GM18511 (cell line): ENCODE measurements at regions not wholly inside any gene's neighbourhood (a gene's known extent, or its start where the extent isn't known, plus 50 kb on each side); places are given as distances from the start of the nearest gene placed in this dataset.

Source experiments
- ATAC-seq: cut with Tn5 transposase; IDR thresholded peaks from one replicate; pipeline ENCODE4 v1.9.1; 2021; ENCODE audit warnings: mild to moderate bottlenecking, moderate library complexity; ENCODE audit not compliant: unreplicated experiment

DNA sequence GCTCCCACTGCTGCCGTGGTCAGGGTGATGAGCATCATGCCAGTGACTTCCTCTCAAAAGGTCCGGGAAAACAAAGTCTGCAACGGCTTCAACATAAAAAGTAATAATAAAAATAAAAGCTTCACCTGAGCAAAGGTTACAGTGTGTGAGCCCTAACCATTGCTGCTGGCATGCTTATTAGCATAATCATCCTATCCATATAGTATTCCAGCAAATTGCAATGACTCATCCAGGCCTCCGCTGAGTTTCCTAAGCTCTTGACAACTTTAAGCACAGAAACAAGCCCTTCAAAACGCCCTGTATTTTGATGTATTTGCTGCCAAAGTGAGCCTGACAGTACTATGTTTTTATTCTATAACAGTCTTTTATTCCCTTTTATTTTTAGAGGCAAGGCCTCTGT lies 100.5 kb downstream of the AASDH start:
- ATAC-seq: no peak

DNA sequence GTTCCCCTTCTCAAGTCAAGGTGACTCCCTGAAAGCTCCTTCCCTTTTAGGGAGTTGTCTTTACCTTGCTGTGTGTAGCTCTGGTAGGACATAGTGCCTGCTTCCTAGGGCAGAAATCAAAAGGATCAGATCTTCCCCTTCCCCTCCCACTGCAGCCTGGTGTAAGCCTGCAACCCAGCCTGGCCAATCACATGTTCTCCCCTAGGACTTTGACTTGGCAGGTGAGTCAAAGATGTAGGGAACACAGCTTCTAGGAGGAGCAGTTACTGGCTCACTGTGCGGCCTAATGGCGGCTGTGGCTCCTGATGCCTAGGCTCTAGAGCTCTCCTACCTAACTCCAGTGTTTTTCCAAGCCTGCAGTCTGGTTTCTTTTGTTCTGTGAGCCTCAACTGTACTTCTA lies 103.9 kb downstream of the AASDH start:
- no peak for ATAC-seq

DNA sequence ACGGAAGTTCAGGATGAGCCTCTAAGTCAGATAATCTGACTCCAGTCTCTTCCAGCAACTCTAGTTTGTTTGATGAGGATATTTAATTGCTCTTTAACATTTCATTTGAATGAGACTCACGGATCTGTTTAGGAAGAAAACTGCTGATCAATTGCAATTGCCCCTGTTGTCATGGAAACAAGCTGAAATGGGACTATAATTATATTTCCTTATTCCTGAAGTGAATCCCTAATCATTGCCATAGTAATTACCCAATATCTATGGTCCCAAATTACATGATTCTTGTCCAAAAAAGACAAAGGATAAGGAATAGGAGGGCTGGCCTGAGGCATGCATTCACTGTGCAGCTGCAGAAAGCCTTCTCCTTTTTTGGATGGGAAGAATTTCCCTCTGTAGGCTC lies 105.3 kb downstream of the AASDH start:
- ATAC-seq: no peak

DNA sequence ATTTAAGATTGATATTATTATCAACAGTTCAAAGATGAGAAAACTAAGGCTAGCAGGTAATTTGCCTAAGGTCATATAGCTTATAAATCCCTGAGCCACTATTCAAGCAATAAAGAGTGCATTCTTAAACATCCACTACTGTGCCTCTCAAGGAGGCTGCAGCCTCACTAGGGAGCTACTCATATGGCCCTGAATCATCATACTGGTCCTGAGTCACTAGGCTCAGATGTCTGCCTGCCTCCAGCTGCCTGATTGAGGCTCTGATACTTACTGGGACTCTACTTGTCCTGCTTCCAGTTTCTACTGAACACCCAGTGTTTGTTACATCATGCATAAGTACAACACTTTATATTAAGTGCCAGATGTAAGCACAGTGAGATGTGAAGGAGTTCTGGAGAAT lies 110.7 kb downstream of the AASDH start:
- ATAC-seq: no peak

DNA sequence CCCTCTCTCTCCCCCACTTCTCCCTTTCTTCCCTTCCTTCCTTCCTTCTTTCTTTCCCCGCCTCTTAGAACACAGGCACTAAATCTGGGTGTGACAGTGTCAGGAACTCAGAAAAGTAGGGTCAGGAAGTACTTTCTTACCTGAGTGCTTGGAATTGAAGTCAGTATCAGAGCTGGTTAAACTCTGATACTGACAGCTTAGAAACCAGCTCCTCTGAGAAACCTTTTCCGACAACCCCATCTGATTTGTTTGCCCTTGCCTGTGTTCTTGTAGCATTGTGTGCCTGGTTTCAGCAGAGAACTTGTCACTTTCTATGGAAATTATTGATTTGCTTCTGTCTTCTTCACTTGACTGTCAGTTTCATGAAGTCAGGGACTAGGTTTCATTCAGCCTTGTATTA lies 113.9 kb downstream of the AASDH start:
- no peak for ATAC-seq

DNA sequence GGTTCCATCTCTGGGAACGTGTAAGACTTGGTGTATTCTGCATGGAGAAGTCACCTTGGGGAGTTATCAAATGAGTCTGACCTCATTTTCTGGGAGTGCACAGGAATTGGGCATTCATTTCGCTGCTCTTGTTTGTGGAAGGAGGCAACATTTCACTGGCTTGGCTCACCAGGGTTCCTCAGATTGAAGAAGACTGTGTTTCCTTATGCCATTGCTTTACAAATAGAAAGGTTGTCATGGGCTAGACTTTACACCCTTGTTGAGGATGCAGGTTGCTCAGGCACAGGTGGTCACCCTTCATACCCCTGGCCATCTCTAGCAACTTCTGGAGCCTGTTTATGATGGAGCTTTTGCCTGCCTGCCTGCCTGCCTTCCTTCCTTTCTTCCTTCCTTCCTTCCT lies 114.4 kb downstream of the AASDH start:
- no peak for ATAC-seq

DNA sequence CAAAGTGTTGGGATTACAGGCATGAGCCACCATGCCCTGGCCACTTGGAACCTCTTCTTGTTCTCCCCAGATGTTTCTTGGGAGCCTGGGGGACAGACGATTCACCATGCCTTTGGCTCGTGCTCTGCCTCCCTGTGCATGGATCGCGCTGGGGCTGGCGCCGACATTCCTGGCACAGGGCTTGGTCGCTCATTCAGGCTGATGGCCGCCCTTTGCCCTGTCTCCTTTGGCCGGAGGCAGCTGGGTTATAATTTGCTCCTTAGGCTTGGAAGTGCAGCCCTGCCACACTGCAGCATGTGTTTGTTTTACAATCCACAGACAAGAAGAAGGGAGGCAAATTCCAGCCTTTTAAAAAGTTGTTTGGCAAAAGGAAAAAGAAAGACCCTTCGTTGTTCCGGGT lies 115.3 kb downstream of the AASDH start:
- ATAC-seq: no peak

DNA sequence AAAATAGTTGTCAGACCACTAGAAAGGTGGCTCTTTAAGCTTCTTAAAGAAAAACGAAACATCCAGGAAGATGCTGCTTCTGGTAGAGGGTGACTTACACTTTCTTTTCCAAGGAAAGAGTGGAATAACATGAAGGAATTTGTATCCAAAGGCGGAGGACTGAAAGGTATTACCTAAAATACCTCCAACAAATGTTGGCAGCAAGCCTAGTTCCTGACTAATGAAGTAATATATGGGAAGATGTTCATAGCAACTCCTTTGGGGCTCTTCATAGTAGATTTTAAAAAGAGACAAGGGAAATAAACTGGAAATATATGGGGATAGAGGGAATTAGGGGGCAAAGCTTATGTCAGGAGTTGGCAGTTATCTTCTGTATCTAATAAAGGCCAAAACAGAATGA lies 116.2 kb downstream of the AASDH start:
- no peak for ATAC-seq

DNA sequence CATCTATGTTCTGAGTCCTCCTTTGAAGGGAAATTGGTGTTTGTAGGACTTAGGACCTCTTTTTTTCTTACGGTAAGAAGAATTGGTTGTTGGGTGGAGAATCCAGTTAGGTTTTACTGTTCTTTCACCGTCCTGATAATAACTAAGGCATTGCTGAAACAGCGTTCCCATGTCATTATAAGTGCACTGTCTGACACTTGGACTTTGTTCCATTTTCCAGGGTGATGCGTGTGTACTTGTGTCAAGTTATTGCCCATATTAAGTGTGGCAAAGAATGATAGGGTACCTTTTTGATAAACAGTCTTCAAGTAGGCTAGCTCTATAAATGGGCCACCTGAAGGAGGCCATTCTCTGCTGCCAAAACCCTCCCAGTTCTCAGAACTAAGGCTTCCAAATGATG lies 119.7 kb downstream of the AASDH start:
- ATAC-seq: no peak

DNA sequence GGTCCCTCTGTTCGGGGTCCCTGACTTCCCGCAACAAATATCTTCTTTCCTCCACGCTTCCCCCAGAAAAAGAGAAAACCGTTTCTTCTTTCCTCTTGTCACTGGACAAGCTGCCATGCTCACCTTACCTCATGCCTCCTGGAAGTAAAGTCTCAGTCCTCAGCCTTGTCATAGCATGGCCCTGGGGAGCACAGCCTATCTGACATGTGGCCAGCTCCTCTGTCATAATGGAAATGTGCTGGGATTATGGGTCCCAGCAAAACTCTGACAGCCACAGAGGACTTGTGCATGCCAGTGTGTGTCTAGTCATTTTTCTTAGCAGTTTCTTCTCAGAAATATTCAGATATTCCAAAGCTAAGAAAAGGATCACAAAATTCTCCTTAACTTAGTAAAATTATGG lies 122.4 kb downstream of the AASDH start:
- ATAC-seq: no peak

DNA sequence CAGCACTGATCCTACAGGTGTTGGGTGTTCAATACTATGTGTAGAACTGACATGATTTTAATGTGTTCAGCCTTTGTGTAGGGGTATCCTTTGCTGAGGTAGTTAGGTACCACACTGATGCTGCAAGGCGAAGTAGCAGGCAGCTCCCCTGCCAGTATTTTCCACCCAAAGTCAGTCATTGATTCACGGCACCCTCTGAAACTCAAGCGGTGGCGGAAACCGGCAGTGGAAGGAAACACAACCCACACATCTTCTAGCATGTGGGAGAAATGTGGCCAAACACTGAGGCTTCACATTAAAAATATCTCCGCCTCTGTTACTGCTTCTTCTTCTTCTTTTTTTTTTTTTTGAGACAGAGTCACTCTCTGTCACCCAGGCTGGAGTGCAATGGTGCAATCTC lies 126.3 kb downstream of the AASDH start:
- no peak for ATAC-seq

DNA sequence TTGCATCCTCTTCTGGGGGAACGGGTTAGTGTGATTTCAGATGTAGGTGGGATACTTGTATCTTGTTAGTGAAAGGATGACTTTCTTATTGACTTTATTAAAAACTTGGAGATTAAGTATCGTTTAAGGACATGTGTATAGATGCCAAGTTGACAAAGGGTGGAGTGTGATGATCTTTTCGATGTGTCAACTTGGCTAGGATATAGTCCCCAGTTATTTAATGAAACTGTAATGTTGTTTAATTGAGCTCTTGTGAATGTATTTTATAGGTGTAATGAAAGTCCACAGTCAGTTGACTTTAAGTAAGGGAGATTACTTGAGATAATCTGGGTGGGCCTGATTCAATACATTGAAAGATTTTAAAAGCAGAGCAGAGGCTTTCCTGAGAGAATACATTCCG lies 127.0 kb downstream of the AASDH start:
- ATAC-seq: no peak

DNA sequence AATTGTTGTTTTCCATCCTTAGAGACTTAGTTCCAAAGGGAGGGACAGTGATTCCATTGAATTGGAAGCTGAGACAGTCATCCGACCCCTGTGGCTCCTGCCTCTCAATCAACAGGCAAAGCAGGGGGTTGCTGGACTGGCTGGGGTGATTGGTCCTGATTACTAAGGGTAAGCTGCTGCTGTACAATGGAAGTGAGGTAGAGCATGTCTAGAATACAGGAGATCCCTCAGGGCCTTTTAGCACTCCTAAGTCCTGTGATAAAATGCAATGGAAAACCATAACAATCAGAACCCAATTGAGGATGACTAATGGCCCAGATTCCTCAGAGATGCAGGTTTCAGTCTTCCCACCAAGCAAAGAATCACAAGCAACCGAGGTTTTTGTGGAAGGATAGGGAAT lies 127.6 kb downstream of the AASDH start:
- no peak for ATAC-seq

DNA sequence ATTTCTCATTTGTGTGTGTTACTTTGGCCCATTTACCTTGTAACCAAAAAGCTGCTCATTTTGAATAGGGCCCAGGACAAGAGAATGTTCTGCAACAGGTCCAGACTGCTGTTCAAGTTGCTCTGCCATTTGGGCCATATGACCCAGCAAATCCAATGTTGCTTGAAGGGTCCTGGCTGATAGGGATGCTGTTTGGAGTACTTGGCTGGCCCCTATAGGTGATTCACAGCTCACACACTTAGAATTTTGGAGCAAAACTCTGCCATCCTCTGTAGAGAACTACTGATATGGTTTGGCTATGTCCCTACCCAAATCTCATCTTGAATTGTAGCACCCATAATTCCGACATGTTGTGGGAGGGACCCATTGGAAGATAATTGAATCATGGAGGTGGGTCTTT lies 131.5 kb downstream of the AASDH start:
- no peak for ATAC-seq

DNA sequence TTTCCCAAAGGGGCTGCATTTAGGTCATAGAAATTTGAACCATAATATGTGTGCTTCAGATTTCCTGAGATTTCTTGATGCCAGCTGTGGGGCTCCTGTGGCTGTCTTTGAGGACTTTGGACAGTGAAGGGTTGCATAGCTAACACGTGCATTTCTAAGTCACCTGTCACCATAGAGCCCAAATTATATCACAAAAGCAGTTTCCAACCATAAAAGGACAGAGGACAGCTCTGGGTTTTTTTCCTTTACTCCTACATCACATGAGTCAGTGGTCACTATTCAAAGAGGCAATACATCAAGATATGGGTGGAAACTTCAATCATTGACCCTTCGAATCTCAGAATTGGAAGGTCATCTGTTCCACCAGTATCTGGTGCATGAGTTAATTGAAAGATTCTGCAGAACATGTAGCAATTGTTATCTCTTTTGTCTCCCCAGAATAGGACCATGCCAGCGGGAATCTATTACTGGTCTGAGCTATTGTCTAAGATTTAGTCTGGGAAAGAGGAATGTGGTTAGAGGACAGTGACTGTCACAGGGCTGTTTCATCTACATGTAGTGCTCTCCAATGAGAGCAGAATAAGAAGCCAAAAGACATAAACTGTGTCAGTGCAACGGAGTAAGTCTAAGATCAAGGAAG lies 133.5 kb downstream of the AASDH start:
- no peak for ATAC-seq

DNA sequence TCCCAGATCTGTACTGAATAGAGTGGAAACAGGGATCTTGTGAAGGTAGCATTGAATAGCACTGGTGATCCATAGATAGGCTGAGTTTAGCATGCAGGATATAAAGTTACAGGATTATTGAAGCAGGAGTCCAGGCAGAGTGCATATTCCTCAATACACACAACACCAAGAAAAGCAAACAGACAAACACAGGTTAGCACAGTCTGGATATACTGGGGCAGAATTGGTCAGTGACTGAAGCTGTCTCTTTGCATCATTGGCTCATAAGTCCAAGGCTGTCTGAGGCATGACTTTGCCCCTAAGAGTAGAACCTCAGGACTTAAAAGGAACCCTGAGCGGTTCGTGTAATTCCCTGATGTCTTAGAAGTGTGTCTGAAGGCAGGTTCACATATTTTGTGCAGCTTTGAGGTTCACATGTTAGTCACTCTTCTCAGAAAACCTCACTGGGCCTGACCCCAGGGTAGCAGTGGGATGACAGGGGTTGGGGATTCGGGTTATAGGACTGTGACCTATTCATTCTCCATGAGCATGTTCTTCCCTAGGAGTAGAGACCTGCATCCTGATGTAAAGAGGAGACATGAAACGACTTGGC lies 134.6 kb downstream of the AASDH start:
- ATAC-seq: no peak

DNA sequence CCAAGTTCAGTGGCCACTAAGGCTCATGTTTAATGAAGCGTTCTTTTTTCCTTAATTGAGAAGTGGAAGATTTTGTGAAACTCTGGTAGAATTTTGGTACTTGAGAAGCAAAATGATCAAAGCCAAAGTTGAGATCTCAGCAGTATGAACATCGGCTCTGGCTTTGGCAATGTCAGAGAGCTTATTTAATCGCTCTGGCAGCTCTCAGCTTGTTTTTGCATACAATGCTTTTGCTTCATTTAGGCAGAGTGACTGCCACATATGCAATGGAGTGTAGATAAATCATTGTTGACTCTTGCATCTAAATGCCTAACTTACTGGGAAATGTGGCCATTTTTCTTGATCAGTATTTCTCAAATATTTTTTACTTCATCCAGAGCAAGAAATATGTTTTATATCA lies 135.7 kb downstream of the AASDH start:
- ATAC-seq: no peak

DNA sequence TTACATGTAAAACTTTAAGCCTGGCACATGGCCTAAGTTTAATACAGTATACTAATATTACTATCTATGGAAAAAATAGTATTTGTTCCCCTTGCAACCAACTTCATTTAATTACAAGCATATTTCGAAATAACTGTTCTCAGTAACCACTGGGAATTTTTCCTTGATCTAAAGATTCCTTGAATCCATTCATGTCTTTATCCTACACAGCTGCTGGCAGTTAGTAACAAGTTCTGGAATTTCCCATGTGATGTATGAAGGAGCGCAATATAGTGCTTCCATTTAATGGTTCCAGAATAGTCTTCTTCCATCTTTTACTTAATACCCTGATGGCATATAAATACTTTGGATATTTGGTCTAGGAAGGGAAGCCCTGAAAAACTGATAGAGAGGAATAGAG lies 136.5 kb downstream of the AASDH start:
- no peak for ATAC-seq

DNA sequence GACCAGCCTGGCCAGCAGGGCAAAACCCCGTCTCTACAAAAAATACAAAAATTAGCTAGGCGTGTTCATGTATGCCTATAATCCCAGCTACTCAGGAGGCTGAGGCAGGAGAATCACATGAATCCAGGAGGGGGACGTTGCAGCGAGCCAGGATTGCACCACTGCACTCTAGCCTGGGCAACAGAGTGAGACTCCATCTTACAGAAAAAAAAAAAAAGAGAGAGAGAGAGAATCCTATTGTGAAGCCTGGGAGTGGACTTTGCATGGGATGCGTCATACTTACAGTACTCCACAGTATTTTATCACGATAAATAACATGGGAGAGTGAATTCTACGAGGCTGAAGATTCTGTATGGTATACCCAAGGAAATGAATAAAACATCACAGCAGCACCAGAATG lies 139.6 kb downstream of the AASDH start:
- ATAC-seq: no peak

DNA sequence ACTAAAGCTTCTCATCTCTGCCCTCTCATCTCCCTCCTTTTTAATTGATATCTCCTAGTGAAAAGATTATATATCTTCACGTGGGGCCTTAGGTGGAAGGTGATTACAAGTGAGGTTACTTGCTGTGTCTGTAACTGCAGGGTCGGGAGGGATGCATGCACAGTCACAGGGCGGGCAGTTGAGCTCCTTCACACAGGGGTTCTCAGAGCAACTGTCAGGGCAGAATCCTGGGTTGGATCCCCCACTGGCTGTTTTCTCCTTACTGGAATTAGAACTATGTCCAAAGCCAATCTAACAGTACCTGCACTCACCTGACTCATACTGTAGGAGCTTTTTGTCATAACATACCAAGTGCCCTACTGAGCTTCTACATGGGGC lies 141.1 kb downstream of the AASDH start:
- no peak for ATAC-seq

DNA sequence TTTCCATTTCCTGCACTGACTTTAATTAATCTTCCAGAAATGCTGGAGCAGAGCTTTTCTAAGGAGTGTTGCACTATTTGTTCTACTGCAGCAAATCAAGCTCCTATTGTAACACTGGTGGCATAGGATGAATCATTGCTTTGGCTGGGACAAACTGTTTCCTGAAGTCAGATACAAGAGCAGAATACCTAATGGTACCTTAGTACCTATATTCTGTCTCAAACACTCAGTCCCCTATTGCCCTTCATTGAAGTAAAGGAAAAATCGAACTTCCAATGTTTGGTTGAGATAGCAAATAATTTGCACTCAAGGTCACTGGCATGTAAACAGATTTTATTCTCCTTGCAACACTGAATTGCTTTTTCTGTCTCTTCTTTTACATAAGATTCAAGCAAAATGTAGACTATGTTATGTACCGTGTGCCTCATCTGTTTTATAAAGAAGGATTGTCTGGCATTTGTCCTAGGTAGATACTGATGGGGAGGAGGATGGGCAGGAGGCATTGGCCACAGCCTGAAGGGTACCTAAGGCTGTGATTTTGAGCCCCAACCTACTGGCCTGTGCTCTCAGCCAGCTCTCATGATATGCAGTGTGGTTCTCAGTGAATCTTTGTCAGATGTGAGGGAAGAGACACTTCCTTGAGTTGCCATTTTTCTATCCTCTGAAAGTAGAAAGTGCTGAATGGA lies 141.6 kb downstream of the AASDH start:
- no peak for ATAC-seq

DNA sequence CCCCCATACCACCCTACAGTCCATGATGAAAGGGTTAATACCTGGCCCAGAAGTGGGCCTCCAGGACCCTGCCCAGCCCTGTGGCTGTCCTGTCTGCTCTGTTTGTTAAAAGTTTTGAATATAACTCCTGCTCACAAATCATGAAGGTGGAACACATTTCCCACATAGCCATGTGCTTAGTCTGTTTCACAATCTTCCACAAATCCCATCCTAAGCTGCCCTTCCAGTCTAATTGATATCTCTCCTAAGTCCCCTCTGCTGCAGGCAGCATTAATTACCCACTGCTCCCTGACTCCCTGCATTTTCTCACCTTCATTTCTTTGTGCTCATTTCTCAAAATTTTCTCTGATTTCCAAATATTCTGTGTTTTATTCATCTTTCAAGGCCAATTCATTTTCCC lies 142.6 kb downstream of the AASDH start:
- no peak for ATAC-seq

DNA sequence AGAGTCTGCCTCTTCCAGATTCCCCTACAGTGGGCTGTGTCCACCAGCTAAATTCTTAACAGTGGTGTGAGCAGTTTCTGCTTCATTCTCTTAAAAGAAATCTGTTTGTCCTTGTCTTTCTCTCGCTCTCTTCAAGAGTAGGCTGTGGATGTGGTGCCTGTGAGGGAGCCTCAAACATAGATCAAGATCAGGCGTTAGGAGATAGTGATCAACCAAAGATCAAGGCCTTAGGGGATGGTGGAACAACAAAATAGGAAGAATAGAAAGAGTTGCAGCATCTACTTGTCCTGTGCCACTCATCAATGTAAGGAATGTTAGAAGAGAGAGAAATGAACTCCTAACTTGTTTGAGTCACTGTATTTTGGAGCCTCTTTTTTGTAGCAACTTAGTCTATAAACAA lies 144.2 kb downstream of the AASDH start:
- ATAC-seq: no peak
